H1 (cell line): ENCODE measurements at regions not wholly inside any gene's neighbourhood (a gene's known extent, or its start where the extent isn't known, plus 50 kb on each side); places are given as distances from the start of the nearest gene placed in this dataset.
A peak's percentile ranks its signal among the peaks of the same experiment; 100 is the strongest.

Experiments used
- CTCF ChIA-PET: fragments of 300-600 bp; sonication (Branson Sonifier 250); formaldehyde crosslinking; loops from one replicate; lab custom pipeline; 2021; ENCODE audit not compliant: partially characterized antibody; lab: Charles Lee
- POLR2A ChIA-PET: fragments of 300-600 bp; sonication (Branson Sonifier 250); formaldehyde crosslinking; loops from one replicate; lab custom pipeline; 2021; ENCODE audit warnings: inconsistent platforms; ENCODE audit not compliant: partially characterized antibody; lab: Charles Lee
- DNase-seq, 2 experiments: peaks; one replicate each; pipeline versions ENCODE4 v3.0.0 to v3.0.0-alpha.2; 2010 to 2022; ENCODE audit warnings: low spot score in 2 of 2, low read depth in 1 of 2, mixed read lengths in 1 of 2
- FAIRE-seq: peaks from 2 replicates; lab custom pipeline; 2011; peaks lifted over from hg19 to GRCh38; lab: Jason Lieb, UNC
- H2AFZ ChIP-seq: 2 replicates; pipeline ENCODE4 v1.8.1; 2012; ENCODE audit warnings: low read length, inconsistent platforms
- H2AK5ac ChIP-seq: 2 replicates; pipeline ENCODE4 v1.6.1; 2013; ENCODE audit warnings: low read depth, low read length
- H2BK120ac ChIP-seq: replicated peaks from 2 replicates; pipeline ENCODE3; 2013; ENCODE audit warnings: low read depth, low read length, inconsistent platforms
- H2BK12ac ChIP-seq: 2 replicates; pipeline ENCODE4 v1.6.1; 2013; ENCODE audit warnings: low read depth, low read length
- H2BK15ac ChIP-seq: 2 replicates; pipeline ENCODE4 v1.6.1; 2013; ENCODE audit warnings: low read length
- H2BK20ac ChIP-seq: 2 replicates; pipeline ENCODE4 v1.6.1; 2013; ENCODE audit warnings: low read length
- H2BK5ac ChIP-seq: 2 replicates; pipeline ENCODE4 v1.6.1; 2013; ENCODE audit warnings: low read depth, low read length
- H3K14ac ChIP-seq: 2 replicates; pipeline ENCODE4 v1.6.1; 2013; ENCODE audit warnings: inconsistent platforms; ENCODE audit not compliant: insufficient read length
- H3K18ac ChIP-seq: 2 replicates; pipeline ENCODE4 v1.6.1; 2013; ENCODE audit warnings: low read length; ENCODE audit errors: extremely low read depth
- H3K23ac ChIP-seq: 2 replicates; pipeline ENCODE4 v1.6.1; 2013; ENCODE audit warnings: inconsistent platforms; ENCODE audit not compliant: insufficient read length
- H3K23me2 ChIP-seq: 2 replicates; pipeline ENCODE4 v1.6.1; 2013; ENCODE audit warnings: low read depth, low read length
- H3K27ac ChIP-seq: 2 replicates; pipeline ENCODE4 v1.6.1; 2011; ENCODE audit warnings: low read depth, low read length, inconsistent platforms
- H3K27me3 ChIP-seq, 4 experiments: replicated peaks in 1 of 4; 1 replicate in 1 of 4; 2 replicates in 3 of 4; pipeline versions ENCODE4 v1.6.1 to v1.8.1; 2011 to 2013; ENCODE audit warnings: low read length in 3 of 4, mild to moderate bottlenecking in 3 of 4, inconsistent platforms in 2 of 4, mixed read lengths in 2 of 4, moderate library complexity in 1 of 4; ENCODE audit not compliant: control insufficient read depth in 3 of 4, insufficient read depth in 3 of 4; ENCODE audit errors: extremely low read depth in 1 of 4
- H3K36me3 ChIP-seq, 4 experiments: 2 replicates each; pipeline versions ENCODE4 v1.6.1 to v1.8.1; 2011 to 2013; ENCODE audit warnings: mild to moderate bottlenecking in 4 of 4, low read length in 3 of 4, moderate library complexity in 2 of 4, control low read depth in 1 of 4, inconsistent platforms in 1 of 4; ENCODE audit not compliant: insufficient read depth in 4 of 4, control insufficient read depth in 2 of 4
- H3K4ac ChIP-seq: replicated peaks from 2 replicates; pipeline ENCODE3; 2013; ENCODE audit warnings: low read length, low read depth, mixed read lengths, inconsistent platforms; ENCODE audit not compliant: insufficient read length
- H3K4me1 ChIP-seq, 4 experiments: replicated peaks in 1 of 4; 1 replicate in 1 of 4; 2 replicates in 3 of 4; pipeline versions ENCODE4 v1.6.1 to v1.8.1; 2011 to 2013; ENCODE audit warnings: low read length in 3 of 4, inconsistent platforms in 2 of 4, mixed read lengths in 1 of 4; ENCODE audit not compliant: insufficient read depth in 4 of 4, control insufficient read depth in 3 of 4
- H3K4me2 ChIP-seq, 2 experiments: 2 replicates each; pipeline versions ENCODE4 v1.6.1 to v1.8.1; 2011 to 2013; ENCODE audit warnings: low read depth in 2 of 2, low read length in 2 of 2, control low read depth in 1 of 2, inconsistent platforms in 1 of 2, mild to moderate bottlenecking in 1 of 2; ENCODE audit not compliant: insufficient read depth in 1 of 2
- H3K4me3 ChIP-seq, 4 experiments: fragments of 200-600, 300-600 bp in 1 of 4; sonication (generic), shearing (Covaris generic), sonication (Bioruptor Twin) in 1 of 4; 2 replicates each; pipeline versions ENCODE4 v1.5.1 to v1.8.1; 2011 to 2016; ENCODE audit warnings: low read length in 4 of 4, low read depth in 3 of 4, control low read depth in 2 of 4, inconsistent platforms in 2 of 4, mild to moderate bottlenecking in 2 of 4, mixed read lengths in 1 of 4, moderate library complexity in 1 of 4; ENCODE audit not compliant: insufficient read depth in 2 of 4; ENCODE audit errors: extremely low read depth in 1 of 4
- H3K56ac ChIP-seq: replicated peaks from 2 replicates; pipeline ENCODE3; 2013; ENCODE audit warnings: low read depth, mild to moderate bottlenecking, mixed read lengths, low read length, inconsistent platforms; ENCODE audit not compliant: insufficient read length
- H3K79me1 ChIP-seq: 2 replicates; pipeline ENCODE4 v1.6.1; 2013; ENCODE audit warnings: low read depth, low read length, control low read depth
- H3K79me2 ChIP-seq, 2 experiments: 2 replicates each; pipeline versions ENCODE4 v1.6.1 to v1.8.1; 2012 to 2013; ENCODE audit warnings: low read length in 2 of 2, mild to moderate bottlenecking in 2 of 2, inconsistent platforms in 1 of 2; ENCODE audit not compliant: insufficient read depth in 2 of 2, control insufficient read depth in 1 of 2
- H3K9ac ChIP-seq, 4 experiments: replicated peaks in 1 of 4; 1 replicate in 1 of 4; 2 replicates in 3 of 4; pipeline versions ENCODE4 v1.6.1 to v1.8.1; 2011 to 2013; ENCODE audit warnings: low read depth in 3 of 4, low read length in 3 of 4, control low read depth in 2 of 4, mild to moderate bottlenecking in 2 of 4, moderate library complexity in 2 of 4, inconsistent platforms in 1 of 4; ENCODE audit errors: extremely low read depth in 1 of 4
- H3K9me3 ChIP-seq, 2 experiments: 2 replicates each; pipeline versions ENCODE4 v1.6.1 to v1.8.1; 2012 to 2013; ENCODE audit warnings: mild to moderate bottlenecking in 2 of 2, moderate library complexity in 2 of 2, control low read depth in 1 of 2, inconsistent platforms in 1 of 2, low read depth in 1 of 2, low read length in 1 of 2, mixed read lengths in 1 of 2; ENCODE audit not compliant: insufficient read depth in 2 of 2
- H4K20me1 ChIP-seq, 2 experiments: replicated peaks in 1 of 2; 2 replicates each; pipeline versions ENCODE3 to v1.8.1; 2011 to 2013; ENCODE audit warnings: inconsistent platforms in 2 of 2, low read length in 2 of 2, mild to moderate bottlenecking in 1 of 2; ENCODE audit not compliant: insufficient read depth in 2 of 2, control insufficient read depth in 1 of 2
- H4K5ac ChIP-seq: 2 replicates; pipeline ENCODE4 v1.6.1; 2013; ENCODE audit warnings: low read length, low read depth, mixed read lengths, inconsistent platforms; ENCODE audit not compliant: insufficient read length
- H4K8ac ChIP-seq: 2 replicates; pipeline ENCODE4 v1.8.0; 2013; ENCODE audit warnings: mild to moderate bottlenecking, moderate library complexity, low read length, inconsistent platforms; ENCODE audit not compliant: insufficient read depth; ENCODE audit errors: extremely low read depth
- H4K91ac ChIP-seq: replicated peaks from 2 replicates; pipeline ENCODE3; 2013; ENCODE audit warnings: low read length, mixed read lengths, inconsistent platforms; ENCODE audit not compliant: insufficient read length
- BCL11A ChIP-seq, 2 experiments: IDR thresholded peaks; one replicate each; pipeline ENCODE4 v1.6.1; 2011; ENCODE audit warnings: low read depth in 2 of 2, low read length in 2 of 2, mild to moderate bottlenecking in 2 of 2
- MAFK ChIP-seq: IDR thresholded peaks from 2 replicates; pipeline ENCODE4 v1.6.1; 2012; ENCODE audit warnings: low read depth, mild to moderate bottlenecking, improper control_type of control experiment, low read length
- PHF8 ChIP-seq: fragments of 200-600 bp; sonication (generic); conservative IDR thresholded peaks from 2 replicates; pipeline ENCODE4 v1.7.1; 2012; ENCODE audit warnings: low read depth, mild to moderate bottlenecking, inconsistent platforms, low read length, moderate library complexity
- SP4 ChIP-seq: IDR thresholded peaks from 2 replicates; pipeline ENCODE4 v1.6.1; 2012; ENCODE audit warnings: low read length, inconsistent platforms
- TAF1 ChIP-seq: IDR thresholded peaks from 2 replicates; pipeline ENCODE4 v1.6.1; 2011; ENCODE audit warnings: mild to moderate bottlenecking, low read depth, low read length
- WGBS, 2 experiments: shearing (Covaris generic) in 1 of 2; methylation state at CpG; one replicate each; pipeline versions ENCODE4 v1.1.6 to v1.1.7; 2013 to 2015; ENCODE audit warnings: low lambda C conversion rate in 2 of 2, mixed read lengths in 2 of 2, inconsistent platforms in 1 of 2, low coverage in 1 of 2, missing lambda C conversion rate in 1 of 2; ENCODE audit not compliant: insufficient replicate concordance in 2 of 2, insufficient coverage in 1 of 2, insufficient read length in 1 of 2; ENCODE audit errors: extremely low coverage in 1 of 2, missing lambda C conversion rate in 1 of 2; 5-methylcytosine and 5-hydroxymethylcytosine counted together

GRCh38 chr7:128150223-128150865 is 90.7 kb upstream of the LEP start:
- ChIA-PET POLR2A (no interaction called here), CTCF (interaction anchor here (0.6 to 0.9 kb wide), 4 partner anchors 18 to 54 kb away, joined by 3 read pairs; no protein-coding TSS in a partner anchor)
- no peak overlapping the region for H2BK15ac ChIP-seq
- H3K4me1 ChIP-seq, result peaks cover 6 to 7% (median 6%) of the 10 kb centered on the region in 4 experiments
- no peaks in the 10 kb centered on the region for H3K79me1 ChIP-seq
- no peak overlapping the region for H2AK5ac ChIP-seq
- no peak overlapping the region for H2BK20ac ChIP-seq
- no peak overlapping the region for H2BK5ac ChIP-seq
- no peak overlapping the region for H3K4me2 ChIP-seq
- TF ChIP-seq SP4 (no peak), MAFK (no peak), TAF1 (no peak), PHF8 (no peak), BCL11A (IDR thresholded peaks at IDR 0.05; ENCODE audit: low read depth in 2 of 2, low read length in 2 of 2) (no peak)
- H3K27ac ChIP-seq, result no peak overlapping the region
- H3K56ac ChIP-seq, result no peak overlapping the region
- no peak overlapping the region for H4K8ac ChIP-seq
- no peaks in the 10 kb centered on the region; a peak in 3 of 7 replicates for H3K27me3 ChIP-seq
- H3K4ac ChIP-seq, result no peak overlapping the region
- no peaks in the 10 kb centered on the region for H3K23me2 ChIP-seq
- no peak overlapping the region for H4K5ac ChIP-seq
- 92% methylated on average over 7 of the region's 7 CpGs; no CpG with 5 or more reads in 1 of the 2 experiments for WGBS, 2 experiments
- no peaks in the 10 kb centered on the region for H4K20me1 ChIP-seq
- no peaks in the 10 kb centered on the region for H3K79me2 ChIP-seq
- no peak overlapping the region for H3K14ac ChIP-seq
- no peaks in the 10 kb centered on the region for H3K9me3 ChIP-seq
- no peak overlapping the region for H2BK12ac ChIP-seq
- no peak overlapping the region for H3K4me3 ChIP-seq
- no peak overlapping the region for H3K23ac ChIP-seq
- DNase-seq, result peak in 1 of 2 experiments; percentile 33
- no peak overlapping the region for H3K9ac ChIP-seq
- no peak overlapping the region for H2BK120ac ChIP-seq
- no peaks in the 10 kb centered on the region for H3K36me3 ChIP-seq
- H4K91ac ChIP-seq, result no peak overlapping the region
- FAIRE-seq, result no peak
- H3K18ac ChIP-seq, result no peak overlapping the region
- H2AFZ ChIP-seq, result no peak overlapping the region
